Endothelial cell of umbilical vein (primary cell): ENCODE measurements at regions not wholly inside any gene's neighbourhood (a gene's known extent, or its start where the extent isn't known, plus 50 kb on each side); places are given as distances from the start of the nearest gene placed in this dataset.
A peak's percentile ranks its signal among the peaks of the same experiment; 100 is the strongest.

Experiments
- BruUV-seq: library from RNA; stranded (reverse); fragments of 400-500 nt; replicated peaks from 2 replicates; lab custom pipeline; 2021; lab: Mats Ljungman, UMichigan
- CTCF ChIA-PET: fragments of 300-600, 350-600 bp; sonication (Branson Sonifier 250); formaldehyde crosslinking; loops from one replicate; lab custom pipeline; 2021; ENCODE audit warnings: antibody characterized with exemption, inconsistent platforms; lab: Charles Lee
- POLR2A ChIA-PET: fragments of 300-600, 350-600 bp; sonication (Branson Sonifier 250); formaldehyde crosslinking; loops from one replicate; lab custom pipeline; 2021; ENCODE audit warnings: antibody characterized with exemption, inconsistent platforms; lab: Charles Lee
- DNase-seq: peaks from one replicate; pipeline ENCODE4 v3.0.0-alpha.2; 2011; ENCODE audit warnings: low read depth, low spot score
- FAIRE-seq: peaks from 2 replicates; lab custom pipeline; 2011; peaks lifted over from hg19 to GRCh38; lab: Jason Lieb, UNC
- H2AFZ ChIP-seq: 2 replicates; pipeline ENCODE4 v1.6.0; 2012; ENCODE audit warnings: low read depth, low read length, control low read depth, inconsistent platforms
- H3K27ac ChIP-seq: 2 replicates; pipeline ENCODE4 v1.5.1; 2011; ENCODE audit warnings: low read depth, mild to moderate bottlenecking, control low read depth, low read length, moderate library complexity; ENCODE audit not compliant: insufficient read depth
- H3K27me3 ChIP-seq, 2 experiments: 2 replicates each; pipeline versions ENCODE4 v1.6.0 to v1.6.1; 2011; ENCODE audit warnings: low read length in 2 of 2, mixed read lengths in 1 of 2; ENCODE audit not compliant: control insufficient read depth in 2 of 2, insufficient read depth in 2 of 2
- H3K36me3 ChIP-seq, 2 experiments: 2 replicates in 1 of 2; 3 replicates in 1 of 2; pipeline ENCODE4 v1.5.1; 2011; ENCODE audit warnings: low read length in 2 of 2, mild to moderate bottlenecking in 1 of 2, moderate library complexity in 1 of 2; ENCODE audit not compliant: control insufficient read depth in 2 of 2, insufficient read depth in 2 of 2; ENCODE audit errors: extremely low read depth in 1 of 2
- H3K4me1 ChIP-seq: 3 replicates; pipeline ENCODE4 v1.5.1; 2011; ENCODE audit warnings: mild to moderate bottlenecking, low read length; ENCODE audit not compliant: control insufficient read depth, insufficient read depth; ENCODE audit errors: extremely low read depth
- H3K4me2 ChIP-seq: 2 replicates; pipeline ENCODE4 v1.6.1; 2011; ENCODE audit warnings: low read length, control low read depth, mixed read lengths; ENCODE audit not compliant: insufficient read depth
- H3K4me3 ChIP-seq, 3 experiments: fragments of 200-600 bp in 1 of 3; sonication (generic), shearing (Covaris generic) in 1 of 3; replicated peaks in 1 of 3; 2 replicates each; pipeline ENCODE4 v1.5.1; 2011 to 2016; ENCODE audit warnings: control low read depth in 3 of 3, low read length in 3 of 3, mild to moderate bottlenecking in 2 of 3, inconsistent platforms in 1 of 3, low read depth in 1 of 3, moderate library complexity in 1 of 3; ENCODE audit not compliant: insufficient read depth in 1 of 3
- H3K79me2 ChIP-seq: 2 replicates; pipeline ENCODE4 v1.6.0; 2012; ENCODE audit warnings: low read length, inconsistent platforms; ENCODE audit not compliant: control insufficient read depth, insufficient read depth
- H3K9ac ChIP-seq: replicated peaks from 2 replicates; pipeline ENCODE3; 2011; ENCODE audit warnings: low read length, control low read depth; ENCODE audit not compliant: insufficient read depth; ENCODE audit errors: extremely low read depth
- H3K9me1 ChIP-seq: replicated peaks from 3 replicates; pipeline ENCODE4 v1.6.0; 2011; ENCODE audit warnings: mild to moderate bottlenecking, low read length; ENCODE audit not compliant: control insufficient read depth, insufficient read depth; ENCODE audit errors: extremely low read depth
- H3K9me3 ChIP-seq: replicated peaks from 2 replicates; pipeline ENCODE4 v1.5.1; 2012; ENCODE audit warnings: low read length, inconsistent platforms; ENCODE audit not compliant: control insufficient read depth, insufficient read depth
- H4K20me1 ChIP-seq: replicated peaks from 2 replicates; pipeline ENCODE3; 2011; ENCODE audit warnings: mild to moderate bottlenecking, low read length; ENCODE audit not compliant: control insufficient read depth, insufficient read depth; ENCODE audit errors: extremely low read depth
- EZH2 ChIP-seq: IDR thresholded peaks from 2 replicates; pipeline ENCODE4 v1.6.1; 2012; ENCODE audit warnings: borderline replicate concordance, low read depth, mild to moderate bottlenecking, moderate library complexity, low read length, inconsistent platforms; ENCODE audit not compliant: severe bottlenecking
- FOS ChIP-seq: IDR thresholded peaks from 2 replicates; pipeline ENCODE4 v1.6.1; 2011; ENCODE audit warnings: mild to moderate bottlenecking, low read length, moderate library complexity, borderline replicate concordance; ENCODE audit not compliant: insufficient read depth
- GATA2 ChIP-seq: IDR thresholded peaks from 2 replicates; pipeline ENCODE4 v1.7.0; 2011; ENCODE audit warnings: low read depth, mild to moderate bottlenecking, moderate library complexity, mixed read lengths, low read length; ENCODE audit not compliant: insufficient read length, insufficient read depth
- JUN ChIP-seq: IDR thresholded peaks from 2 replicates; pipeline ENCODE4 v1.6.1; 2011; ENCODE audit warnings: borderline replicate concordance, low read depth; ENCODE audit not compliant: insufficient read length, insufficient read depth
- MYC ChIP-seq: IDR thresholded peaks from one replicate; pipeline ENCODE4 v1.6.1; 2011; ENCODE audit warnings: mild to moderate bottlenecking, low read depth, low read length
- POLR2A ChIP-seq: IDR thresholded peaks from 2 replicates; pipeline ENCODE4 v1.6.1; 2012; ENCODE audit warnings: low read depth, mild to moderate bottlenecking, control low read depth, low read length
- POLR2AphosphoS5 ChIP-seq: IDR thresholded peaks from 2 replicates; pipeline ENCODE4 v1.6.1; 2012; ENCODE audit warnings: low read depth, mild to moderate bottlenecking, control low read depth, low read length, moderate library complexity; ENCODE audit not compliant: insufficient read depth
- dilution Hi-C: fragments of 300-500 bp; cut with MboI; formaldehyde crosslinking; loops from one replicate; pipeline ENCODE4 v1.15.0; 2019; ENCODE audit warnings: low sequenced_read_pairs; ENCODE audit not compliant: extremely low pct_ligation_motif_present
- intact Hi-C: fragments of 100-400 bp; cut with micrococcal nuclease; formaldehyde crosslinking; loops from one replicate; pipeline ENCODE4 v1.10.0; 2022
- TF ChIP-seq, protein P1 (sequence below): IDR thresholded peaks from 2 replicates; pipeline ENCODE4 v1.6.1; 2011; ENCODE audit not compliant: insufficient read depth, insufficient read length
- TF ChIP-seq, protein P2 (sequence below), 2 donors: IDR thresholded peaks; 1 replicate in 1 of 2; 2 replicates in 1 of 2; pipeline ENCODE4 v1.5.1; 2011; ENCODE audit warnings: low read length in 2 of 2, mild to moderate bottlenecking in 2 of 2, moderate library complexity in 2 of 2, control low read depth in 1 of 2, inconsistent platforms in 1 of 2, low read depth in 1 of 2; ENCODE audit not compliant: insufficient read depth in 1 of 2; ENCODE audit errors: extremely low read depth in 1 of 2

DNA sequence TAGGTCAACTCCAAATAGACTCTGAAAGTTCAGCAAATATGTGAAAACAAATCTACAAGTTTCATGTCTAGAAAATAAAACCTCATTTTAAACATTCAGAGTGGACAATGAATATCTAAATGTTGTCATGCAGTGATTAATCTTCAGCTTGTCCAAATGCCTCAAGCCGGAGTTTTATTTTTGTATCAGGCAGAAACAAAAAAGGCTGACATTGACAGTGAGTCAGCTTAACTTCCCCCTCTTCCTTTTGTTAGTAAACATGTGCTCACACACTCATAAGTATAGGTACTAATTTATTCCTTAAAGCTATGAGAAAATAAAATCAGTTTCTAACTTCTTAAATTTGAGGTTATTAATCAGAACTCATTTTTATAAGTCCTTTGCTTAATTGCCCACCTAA is 467.9 kb upstream of the DAB2 start:
- ChIA-PET POLR2A (no interaction called here), CTCF (interaction anchor here (0.9 to 2.3 kb wide), 6 partner anchors 11 to 1012 kb away, joined by 3 to 11 read pairs (median 4); no protein-coding TSS in a partner anchor)
- H3K27me3 ChIP-seq = no peaks in the 10 kb centered on the region
- DNase-seq = peak; percentile 69
- H3K9ac ChIP-seq = no peak overlapping the region
- no peaks in the 10 kb centered on the region for H3K79me2 ChIP-seq
- dilution Hi-C loops (no loop called here), intact Hi-C loops (no loop called here)
- TF ChIP-seq JUN = peak; percentile 45
- TF ChIP-seq FOS = peak; percentile 72
- no peak for TF ChIP-seq POLR2A
- H3K9me3 ChIP-seq = no peaks in the 10 kb centered on the region
- no peak overlapping the region for H3K4me3 ChIP-seq
- no peaks in the 10 kb centered on the region for H4K20me1 ChIP-seq
- no peak overlapping the region for H2AFZ ChIP-seq
- no peaks in the 10 kb centered on the region for H3K9me1 ChIP-seq
- no peak overlapping the region for H3K27ac ChIP-seq
- peak; percentile 79 for FAIRE-seq
- no TSS peak for BruUV-seq
- peak overlapping the region; percentile 45 for H3K4me2 ChIP-seq
- peaks cover 5% of the 10 kb centered on the region for H3K4me1 ChIP-seq
- H3K36me3 ChIP-seq = no peaks in the 10 kb centered on the region

DNA sequence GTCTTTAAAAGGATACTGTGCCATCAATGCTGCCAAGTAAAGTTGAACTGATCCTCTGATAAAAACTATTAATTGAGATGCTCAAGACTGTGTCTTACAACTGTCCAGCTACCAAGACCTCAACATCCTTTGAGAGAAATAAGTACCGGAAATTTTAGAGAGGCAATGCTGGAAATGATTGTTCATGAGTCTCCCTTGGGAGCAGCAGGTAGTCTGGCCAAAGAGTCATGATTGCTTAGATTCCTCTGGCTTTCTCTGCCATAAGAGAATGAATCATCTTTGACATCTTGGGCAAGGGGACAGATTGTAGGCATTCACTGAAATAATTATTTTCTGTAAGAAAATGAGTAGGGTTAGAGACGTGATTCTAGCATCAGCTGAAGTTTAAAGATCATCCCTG is 466.6 kb upstream of the DAB2 start:
- dilution Hi-C loops = no loop called here

More for the DNA sequence above, 466.6 kb upstream of the DAB2 start:
- H3K27ac ChIP-seq = no peak overlapping the region
- ChIA-PET POLR2A (no interaction called here), CTCF (interaction anchor here (2.3 kb wide), 1 partner anchor 15 kb away, joined by 11 read pairs; no protein-coding TSS in a partner anchor)
- TF ChIP-seq JUN (no peak), GATA2 (no peak), POLR2AphosphoS5 (no peak), MYC (no peak), POLR2A (no peak), FOS (no peak), EZH2 (no peak)
- TF ChIP-seq, protein P1, sequence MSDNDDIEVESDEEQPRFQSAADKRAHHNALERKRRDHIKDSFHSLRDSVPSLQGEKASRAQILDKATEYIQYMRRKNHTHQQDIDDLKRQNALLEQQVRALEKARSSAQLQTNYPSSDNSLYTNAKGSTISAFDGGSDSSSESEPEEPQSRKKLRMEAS = no peak
- TF ChIP-seq, protein P2, sequence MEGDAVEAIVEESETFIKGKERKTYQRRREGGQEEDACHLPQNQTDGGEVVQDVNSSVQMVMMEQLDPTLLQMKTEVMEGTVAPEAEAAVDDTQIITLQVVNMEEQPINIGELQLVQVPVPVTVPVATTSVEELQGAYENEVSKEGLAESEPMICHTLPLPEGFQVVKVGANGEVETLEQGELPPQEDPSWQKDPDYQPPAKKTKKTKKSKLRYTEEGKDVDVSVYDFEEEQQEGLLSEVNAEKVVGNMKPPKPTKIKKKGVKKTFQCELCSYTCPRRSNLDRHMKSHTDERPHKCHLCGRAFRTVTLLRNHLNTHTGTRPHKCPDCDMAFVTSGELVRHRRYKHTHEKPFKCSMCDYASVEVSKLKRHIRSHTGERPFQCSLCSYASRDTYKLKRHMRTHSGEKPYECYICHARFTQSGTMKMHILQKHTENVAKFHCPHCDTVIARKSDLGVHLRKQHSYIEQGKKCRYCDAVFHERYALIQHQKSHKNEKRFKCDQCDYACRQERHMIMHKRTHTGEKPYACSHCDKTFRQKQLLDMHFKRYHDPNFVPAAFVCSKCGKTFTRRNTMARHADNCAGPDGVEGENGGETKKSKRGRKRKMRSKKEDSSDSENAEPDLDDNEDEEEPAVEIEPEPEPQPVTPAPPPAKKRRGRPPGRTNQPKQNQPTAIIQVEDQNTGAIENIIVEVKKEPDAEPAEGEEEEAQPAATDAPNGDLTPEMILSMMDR (IDR thresholded peaks at IDR 0.05; ENCODE audit: extremely low read depth in 1 of 2, insufficient read depth in 1 of 2, low read depth in 1 of 2, low read length in 2 of 2) = no peak
- H3K4me2 ChIP-seq = no peak overlapping the region
- H3K4me1 ChIP-seq = peaks cover 5% of the 10 kb centered on the region
- H3K9me3 ChIP-seq = no peaks in the 10 kb centered on the region
- no peak for DNase-seq
- no peaks in the 10 kb centered on the region for H3K79me2 ChIP-seq
- H3K4me3 ChIP-seq = no peak overlapping the region
- BruUV-seq = no TSS peak
- no peak overlapping the region for H2AFZ ChIP-seq
- H3K36me3 ChIP-seq = no peaks in the 10 kb centered on the region
- FAIRE-seq = no peak
- intact Hi-C loops = no loop called here
- no peaks in the 10 kb centered on the region for H3K27me3 ChIP-seq
- H3K9ac ChIP-seq = no peak overlapping the region
- no peaks in the 10 kb centered on the region for H4K20me1 ChIP-seq
- no peaks in the 10 kb centered on the region for H3K9me1 ChIP-seq
